Thyroid gland (tissue), 4 donors: ENCODE measurements at regions not wholly inside any gene's neighbourhood (a gene's known extent, or its start where the extent isn't known, plus 50 kb on each side); places are given as distances from the start of the nearest gene placed in this dataset.

Experiments used
- CTCF ChIP-seq, 6 experiments: fragments of 200-600 bp in 3 of 6; fragments of 450-650 bp in 3 of 6; sonication (generic) in 3 of 6; IDR thresholded peaks; one replicate each; pipeline ENCODE4 v1.5.1; 2016 to 2019; ENCODE audit warnings: antibody characterized with exemption in 6 of 6, mild to moderate bottlenecking in 2 of 6, inconsistent platforms in 1 of 6, moderate library complexity in 1 of 6
- POLR2A ChIP-seq, 2 donors: fragments of 450-650 bp; IDR thresholded peaks; one replicate each; pipeline ENCODE4 v1.6.1; 2017; ENCODE audit warnings: antibody characterized with exemption in 2 of 2, mild to moderate bottlenecking in 2 of 2, moderate library complexity in 1 of 2

DNA sequence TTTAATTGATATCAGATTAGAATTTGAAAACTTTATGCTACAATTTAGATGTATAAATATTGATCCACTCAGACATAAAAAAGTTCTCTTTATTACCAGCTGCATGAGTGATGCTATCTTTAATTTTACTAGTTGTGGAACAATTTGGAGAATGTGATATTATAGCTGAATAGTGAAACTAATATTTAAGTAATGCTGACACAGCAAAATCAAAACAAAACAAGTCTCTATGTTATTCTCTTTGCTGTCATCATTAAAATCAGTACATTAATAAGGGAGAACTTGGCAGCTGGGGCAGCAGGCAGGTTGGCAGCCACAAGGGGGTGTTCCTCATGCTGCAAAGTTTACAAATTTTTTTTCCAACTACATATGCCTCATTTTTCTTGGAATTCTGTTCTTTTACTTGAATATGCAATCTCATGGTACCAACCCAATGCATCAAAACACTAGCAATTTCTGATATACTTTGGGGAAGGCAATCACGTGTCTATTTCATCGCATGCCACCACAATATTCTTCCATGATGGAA lies 585.3 kb downstream of the FGF9 start:
- TF ChIP-seq CTCF (IDR thresholded peaks at IDR 0.05) (no peak), POLR2A (IDR thresholded peaks at IDR 0.05) (no peak)
